GM13977 (cell line): ENCODE measurements at regions not wholly inside any gene's neighbourhood (a gene's known extent, or its start where the extent isn't known, plus 50 kb on each side); places are given as distances from the start of the nearest gene placed in this dataset.
A peak's percentile ranks its signal among the peaks of the same experiment; 100 is the strongest.

ENCODE experiments used
- DNase-seq: peaks from one replicate; pipeline ENCODE4 v3.0.0; 2012; ENCODE audit warnings: low spot score
- in situ Hi-C: fragments of 300-500 bp; cut with MboI; formaldehyde crosslinking; loops from one replicate; pipeline ENCODE4 v1.12.0; 2022; ENCODE audit warnings: low sequenced_read_pairs, low pct_unique_long_range_greater_than_20kb, mixed read lengths, inconsistent platforms; ENCODE audit not compliant: unreplicated experiment
- TF ChIP-seq, protein P1 (sequence below): IDR thresholded peaks from 2 replicates; pipeline ENCODE4 v1.5.1; 2012; ENCODE audit warnings: mild to moderate bottlenecking, control low read depth; ENCODE audit not compliant: insufficient read depth; ENCODE audit errors: extremely low read depth, missing control alignments

DNA sequence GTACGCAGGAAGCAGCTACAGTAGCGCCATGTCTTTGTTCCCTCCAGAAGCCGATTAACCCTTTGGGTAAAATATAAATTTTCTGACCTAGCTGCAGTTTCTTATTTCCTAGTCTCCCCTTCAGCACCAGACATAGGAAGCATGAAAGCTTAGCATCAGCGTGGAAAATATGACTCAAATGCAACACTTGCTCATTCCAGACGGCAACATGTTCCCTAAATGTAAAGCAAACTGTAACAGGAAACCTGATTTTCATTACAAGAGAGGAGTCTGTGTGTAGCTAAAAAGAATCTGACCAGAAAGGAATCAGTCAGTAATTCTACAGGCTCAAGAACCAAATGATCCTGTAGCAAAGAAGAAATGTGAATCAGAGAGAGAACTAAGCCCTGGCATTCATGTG lies 219.2 kb downstream of the C7orf25 start:
- TF ChIP-seq, protein P1, sequence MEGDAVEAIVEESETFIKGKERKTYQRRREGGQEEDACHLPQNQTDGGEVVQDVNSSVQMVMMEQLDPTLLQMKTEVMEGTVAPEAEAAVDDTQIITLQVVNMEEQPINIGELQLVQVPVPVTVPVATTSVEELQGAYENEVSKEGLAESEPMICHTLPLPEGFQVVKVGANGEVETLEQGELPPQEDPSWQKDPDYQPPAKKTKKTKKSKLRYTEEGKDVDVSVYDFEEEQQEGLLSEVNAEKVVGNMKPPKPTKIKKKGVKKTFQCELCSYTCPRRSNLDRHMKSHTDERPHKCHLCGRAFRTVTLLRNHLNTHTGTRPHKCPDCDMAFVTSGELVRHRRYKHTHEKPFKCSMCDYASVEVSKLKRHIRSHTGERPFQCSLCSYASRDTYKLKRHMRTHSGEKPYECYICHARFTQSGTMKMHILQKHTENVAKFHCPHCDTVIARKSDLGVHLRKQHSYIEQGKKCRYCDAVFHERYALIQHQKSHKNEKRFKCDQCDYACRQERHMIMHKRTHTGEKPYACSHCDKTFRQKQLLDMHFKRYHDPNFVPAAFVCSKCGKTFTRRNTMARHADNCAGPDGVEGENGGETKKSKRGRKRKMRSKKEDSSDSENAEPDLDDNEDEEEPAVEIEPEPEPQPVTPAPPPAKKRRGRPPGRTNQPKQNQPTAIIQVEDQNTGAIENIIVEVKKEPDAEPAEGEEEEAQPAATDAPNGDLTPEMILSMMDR: no peak
- in situ Hi-C loops: no loop called here
- DNase-seq: no peak

DNA sequence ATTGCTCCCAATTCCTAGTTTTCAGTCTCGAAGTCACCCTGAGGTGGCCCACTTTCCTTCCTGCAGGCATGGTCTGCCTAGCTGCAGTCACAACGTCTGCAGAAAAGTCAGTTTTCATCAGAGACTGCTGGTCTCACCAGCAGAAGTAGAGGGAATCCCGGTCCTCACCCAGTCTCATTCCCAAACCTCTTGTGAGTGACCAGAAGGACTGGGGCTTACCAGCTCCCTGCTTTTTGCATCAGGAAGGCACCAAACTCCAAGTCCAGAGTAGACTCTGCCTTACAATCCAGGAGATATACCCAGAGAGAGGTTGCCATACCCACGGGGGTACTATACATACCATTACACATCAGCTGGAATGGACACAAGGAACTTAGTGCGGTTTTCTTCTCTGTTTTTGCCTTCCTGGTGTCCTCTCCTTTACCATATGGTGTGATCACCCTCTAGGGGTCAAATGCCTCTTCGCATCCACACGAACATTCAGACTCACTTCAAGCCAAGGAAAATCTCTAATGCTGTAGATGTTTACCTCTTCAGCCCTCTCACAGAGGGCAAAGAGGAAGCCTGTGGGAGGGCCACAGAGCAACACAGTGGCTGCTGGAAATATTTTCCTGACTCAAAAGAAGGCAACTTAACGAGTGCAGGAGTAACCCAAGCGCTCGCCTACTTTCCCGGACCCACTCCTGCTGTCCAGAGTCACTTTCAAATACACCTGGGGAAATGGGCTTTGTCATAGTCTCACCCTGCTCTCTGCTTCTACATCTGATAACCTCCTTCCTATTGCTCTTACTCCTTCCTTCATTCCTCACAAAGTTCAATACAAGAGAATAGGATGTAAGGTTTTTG lies 220.9 kb downstream of the C7orf25 start:
- in situ Hi-C loops: no loop called here
- DNase-seq: no peak
- TF ChIP-seq, protein P1: peak; percentile 38

DNA sequence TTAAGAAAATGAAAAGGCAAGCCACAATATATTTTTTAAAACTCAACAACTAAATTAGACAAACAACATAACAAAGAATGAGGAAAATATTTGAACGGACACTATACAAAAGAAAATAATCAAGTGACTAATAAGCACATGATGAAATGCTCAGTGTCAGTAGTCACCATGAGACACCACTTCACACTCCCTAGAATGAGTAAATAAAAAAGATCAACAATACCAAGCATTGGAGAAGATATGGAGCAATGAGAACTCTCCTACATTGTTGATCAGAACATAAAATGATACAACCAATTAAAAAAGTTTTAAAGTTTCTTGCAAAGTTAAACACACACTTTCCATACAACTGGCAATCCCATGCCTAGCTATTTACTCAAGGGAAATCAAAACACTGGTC lies 222.2 kb downstream of the C7orf25 start:
- in situ Hi-C loops: no loop called here
- TF ChIP-seq, protein P1: no peak
- DNase-seq: no peak

DNA sequence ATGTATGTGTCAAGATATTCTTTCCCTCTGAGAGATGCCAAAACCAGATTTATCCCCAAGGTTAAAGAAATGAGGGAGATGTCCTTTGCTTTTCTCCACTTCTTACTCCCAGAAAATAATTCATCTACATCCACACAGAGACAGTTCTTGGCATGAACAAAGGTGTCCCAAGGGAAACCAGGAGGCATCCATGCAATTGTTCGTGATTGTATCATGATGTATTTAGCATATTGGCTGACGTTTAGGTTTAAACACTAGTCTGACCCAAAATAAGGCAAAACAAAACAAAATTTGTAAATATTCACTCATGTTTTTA lies 223.9 kb downstream of the C7orf25 start:
- DNase-seq: no peak
- TF ChIP-seq, protein P1: no peak
- in situ Hi-C loops: no loop called here

DNA sequence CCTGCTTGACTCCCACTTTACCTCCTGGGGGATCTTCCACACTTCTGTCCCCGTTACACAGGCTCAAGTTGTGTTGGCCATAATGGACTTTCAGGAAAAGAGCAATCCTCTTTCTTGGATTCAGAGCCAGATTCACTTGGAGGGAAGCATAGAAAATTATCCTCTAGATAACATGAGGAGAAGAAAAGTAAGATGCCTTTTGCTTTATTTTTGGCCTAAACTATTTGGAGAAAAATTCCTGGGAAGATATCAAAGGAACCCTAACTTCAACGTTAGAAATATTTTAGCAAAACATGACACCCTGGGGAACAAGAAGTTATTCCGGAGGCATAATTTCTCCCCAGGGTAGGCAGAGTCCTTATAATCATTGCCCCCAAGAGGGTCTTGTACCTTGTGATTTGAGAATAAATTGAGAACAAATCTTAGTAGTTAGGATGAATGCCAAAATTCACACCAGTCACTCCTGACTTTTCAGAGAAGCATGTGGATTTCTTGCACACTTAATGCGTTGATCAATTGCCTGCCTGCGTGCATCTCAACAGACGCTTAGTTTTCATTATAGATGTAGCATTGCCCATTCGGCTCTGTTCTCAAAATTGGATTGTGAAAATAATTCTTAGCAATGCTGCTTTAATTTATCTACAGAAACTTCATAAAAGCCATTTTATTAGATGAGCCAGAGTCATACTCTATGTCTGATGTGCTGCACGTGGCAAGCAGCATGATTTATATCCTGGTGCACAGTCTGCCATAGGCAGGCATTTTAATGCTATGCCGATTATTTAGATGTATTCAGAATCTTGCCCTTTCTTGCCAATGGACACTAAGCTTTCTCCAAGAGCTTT lies 224.4 kb downstream of the C7orf25 start:
- in situ Hi-C loops: no loop called here
- no peak for DNase-seq
- TF ChIP-seq, protein P1: no peak

DNA sequence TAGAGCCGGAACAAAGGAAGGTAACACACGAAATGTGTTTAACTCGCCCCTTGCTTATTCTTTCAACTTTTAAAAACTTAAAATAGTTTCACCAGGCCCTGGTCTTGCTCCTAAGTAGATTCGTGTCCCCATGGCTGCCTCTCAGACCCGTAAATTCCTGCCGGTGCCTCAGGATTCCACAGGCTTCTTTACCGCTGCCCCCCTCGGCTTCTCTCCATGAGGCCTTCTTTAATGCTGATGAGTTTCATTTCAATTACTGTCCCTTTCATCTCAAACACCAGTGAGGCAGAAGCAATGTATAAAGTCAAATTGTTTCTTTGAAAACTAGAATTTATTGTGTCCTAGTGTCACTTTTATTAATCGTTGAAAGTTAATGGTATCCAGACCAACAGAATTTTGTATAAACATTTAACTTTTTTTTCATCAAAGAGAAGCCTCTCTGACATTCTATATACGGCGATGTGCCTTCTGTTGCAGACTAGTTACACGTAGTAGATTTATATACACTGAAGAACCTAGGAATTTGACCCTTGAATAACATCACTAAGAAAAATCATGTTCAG lies 225.2 kb downstream of the C7orf25 start:
- TF ChIP-seq, protein P1: no peak
- in situ Hi-C loops: no loop called here
- DNase-seq: no peak
